H1 (cell line): ENCODE measurements at regions not wholly inside any gene's neighbourhood (a gene's known extent, or its start where the extent isn't known, plus 50 kb on each side); places are given as distances from the start of the nearest gene placed in this dataset.

Source experiments
- BCL11A ChIP-seq, 2 experiments: IDR thresholded peaks; one replicate each; pipeline ENCODE4 v1.6.1; 2011; ENCODE audit warnings: low read depth in 2 of 2, low read length in 2 of 2, mild to moderate bottlenecking in 2 of 2
- CBX8 ChIP-seq: fragments of 300-800, 300-1000 bp; sonication (generic); IDR thresholded peaks from 2 replicates; pipeline ENCODE4 v1.7.1; 2016; ENCODE audit warnings: low read depth, low read length, borderline replicate concordance
- GABPA ChIP-seq: IDR thresholded peaks from 2 replicates; pipeline ENCODE4 v1.6.1; 2011; ENCODE audit warnings: mild to moderate bottlenecking, low read length, moderate library complexity, borderline replicate concordance; ENCODE audit not compliant: insufficient read depth
- JUN ChIP-seq: IDR thresholded peaks from 2 replicates; pipeline ENCODE4 v1.6.1; 2011; ENCODE audit warnings: low read depth, mild to moderate bottlenecking, improper control_type of control experiment, low read length
- SIX5 ChIP-seq: IDR thresholded peaks from 2 replicates; pipeline ENCODE4 v1.6.1; 2011; ENCODE audit warnings: mild to moderate bottlenecking, low read depth, low read length

- no peak for TF ChIP-seq JUN
- no peak for TF ChIP-seq SIX5
- no peak for TF ChIP-seq BCL11A (IDR thresholded peaks at IDR 0.05; ENCODE audit: low read depth in 2 of 2, low read length in 2 of 2)
- no peak for TF ChIP-seq GABPA
- no peak for TF ChIP-seq CBX8
Observed at GRCh38 chr7:20865684-20866083, 79.0 kb upstream of the SP8 start (continued).
